DOHH2 (cell line): ENCODE measurements at regions not wholly inside any gene's neighbourhood (a gene's known extent, or its start where the extent isn't known, plus 50 kb on each side); places are given as distances from the start of the nearest gene placed in this dataset.

Experiments used
- CTCF ChIP-seq: fragments of 200-600 bp; sonication (generic); IDR thresholded peaks from one replicate; pipeline ENCODE4 v1.5.1; 2014; ENCODE audit warnings: antibody characterized with exemption, mild to moderate bottlenecking, low read depth, low read length; ENCODE audit not compliant: poor library complexity, severe bottlenecking
- EZH2phosphoT487 ChIP-seq: fragments of 200-600 bp; sonication (generic); IDR thresholded peaks from 2 replicates; pipeline ENCODE4 v1.6.1; 2017; ENCODE audit warnings: borderline replicate concordance, mild to moderate bottlenecking, antibody characterized with exemption, low read length, moderate library complexity, mixed read lengths

GRCh38 chr1:96510911-96511310, 210.7 kb upstream of the PTBP2 start:
- TF ChIP-seq CTCF = no peak
- TF ChIP-seq EZH2phosphoT487 = no peak
